ENCODE measurements at regions not wholly inside any gene's neighbourhood (a gene's known extent, or its start where the extent isn't known, plus 50 kb on each side); places are given as distances from the start of the nearest gene placed in this dataset.
A peak's percentile ranks its signal among the peaks of the same experiment; 100 is the strongest.

DNA sequence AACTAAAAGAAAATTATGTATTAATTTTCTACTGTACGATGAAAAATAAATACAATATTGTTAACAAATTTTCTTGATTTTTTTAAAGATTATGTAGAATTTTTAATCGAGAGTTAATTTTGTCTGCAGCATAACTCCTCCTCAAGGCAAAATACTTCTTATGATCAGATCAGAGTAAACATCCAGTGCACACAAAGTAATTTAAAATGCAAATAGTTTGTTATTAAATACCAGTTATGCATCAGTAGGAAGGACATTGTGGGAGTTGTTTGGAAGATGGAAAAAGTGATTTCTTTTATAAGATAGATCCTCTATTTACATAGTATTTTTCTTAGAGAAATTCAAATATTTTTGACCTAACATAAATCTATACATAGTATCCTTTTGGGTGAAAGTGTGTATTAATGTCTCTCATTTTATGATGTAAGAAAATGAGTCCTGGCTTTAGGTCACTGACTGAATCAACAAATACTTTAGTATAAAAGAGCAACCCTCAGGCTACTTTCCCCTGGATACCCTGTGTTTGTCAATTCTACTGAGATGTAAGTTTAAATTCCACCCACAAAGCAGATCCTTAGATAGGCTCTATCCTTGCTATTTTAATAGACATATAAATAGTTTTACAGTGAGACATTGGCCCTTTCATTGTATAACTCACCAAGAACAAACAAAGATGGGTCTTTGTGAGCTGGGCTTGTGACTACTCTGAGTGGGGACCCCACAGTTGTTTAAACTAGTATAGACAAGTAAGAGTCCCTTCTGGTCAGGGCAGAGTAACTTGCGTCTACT lies 1133.7 kb downstream of the GATA3 start:
- DNase-seq (no peak), ATAC-seq (no peak)
- TF ChIP-seq, protein P1, sequence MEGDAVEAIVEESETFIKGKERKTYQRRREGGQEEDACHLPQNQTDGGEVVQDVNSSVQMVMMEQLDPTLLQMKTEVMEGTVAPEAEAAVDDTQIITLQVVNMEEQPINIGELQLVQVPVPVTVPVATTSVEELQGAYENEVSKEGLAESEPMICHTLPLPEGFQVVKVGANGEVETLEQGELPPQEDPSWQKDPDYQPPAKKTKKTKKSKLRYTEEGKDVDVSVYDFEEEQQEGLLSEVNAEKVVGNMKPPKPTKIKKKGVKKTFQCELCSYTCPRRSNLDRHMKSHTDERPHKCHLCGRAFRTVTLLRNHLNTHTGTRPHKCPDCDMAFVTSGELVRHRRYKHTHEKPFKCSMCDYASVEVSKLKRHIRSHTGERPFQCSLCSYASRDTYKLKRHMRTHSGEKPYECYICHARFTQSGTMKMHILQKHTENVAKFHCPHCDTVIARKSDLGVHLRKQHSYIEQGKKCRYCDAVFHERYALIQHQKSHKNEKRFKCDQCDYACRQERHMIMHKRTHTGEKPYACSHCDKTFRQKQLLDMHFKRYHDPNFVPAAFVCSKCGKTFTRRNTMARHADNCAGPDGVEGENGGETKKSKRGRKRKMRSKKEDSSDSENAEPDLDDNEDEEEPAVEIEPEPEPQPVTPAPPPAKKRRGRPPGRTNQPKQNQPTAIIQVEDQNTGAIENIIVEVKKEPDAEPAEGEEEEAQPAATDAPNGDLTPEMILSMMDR (IDR thresholded peaks at IDR 0.05), result no peak
- H3K9me3 ChIP-seq (ENCODE audit: control insufficient read depth, insufficient read depth, low read length), result no peaks in the 10 kb centered on the region
- H3K27me3 ChIP-seq (ENCODE audit: control insufficient read depth, insufficient read depth, low read length), result no peaks in the 10 kb centered on the region
- no peak overlapping the region for H3K27ac ChIP-seq (ENCODE audit: low read length)
- Mint-ChIP-seq H3K27ac (no peak overlapping the region), H3K4me1 (no peaks in the 10 kb centered on the region), H3K27me3 (ENCODE audit: low read depth in 2 of 2) (peaks cover 8 to 30% of the 10 kb centered on the region in 2 donors), H3K9me3 (no peaks in the 10 kb centered on the region), H3K4me3 (no peak overlapping the region), H3K36me3 (no peaks in the 10 kb centered on the region)
- intact Hi-C loops (cut with micrococcal nuclease), result no loop called here
- no peak overlapping the region for H3K4me3 ChIP-seq (ENCODE audit: low read length)
- WGBS (ENCODE audit: insufficient coverage), result no CpG with 5 or more reads among the region's 3 CpGs
- H3K4me1 ChIP-seq (ENCODE audit: control insufficient read depth, insufficient read depth, low read length), result no peaks in the 10 kb centered on the region
- H3K36me3 ChIP-seq (ENCODE audit: control insufficient read depth, insufficient read depth, low read length), result no peaks in the 10 kb centered on the region

DNA sequence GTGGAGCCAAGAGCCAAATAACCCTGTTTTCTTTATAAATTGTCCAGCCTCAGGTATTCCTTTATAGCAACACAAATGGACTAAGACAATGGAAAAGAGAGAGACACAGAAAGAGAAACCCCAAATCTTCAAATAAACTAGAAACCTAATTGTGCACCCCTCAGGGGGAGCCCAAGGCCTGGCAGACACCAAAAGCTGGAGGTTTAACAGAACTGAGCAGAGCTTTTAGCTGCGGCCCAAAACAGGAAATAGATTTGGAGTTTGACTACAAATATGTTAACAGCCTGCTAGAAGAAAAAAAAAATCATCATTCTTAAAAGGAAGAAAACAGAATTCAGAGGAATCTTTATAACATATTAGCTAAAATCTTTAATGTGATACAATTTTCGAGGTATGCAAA lies 1135.0 kb downstream of the GATA3 start:
- Histone ChIP-seq H3K27ac (ENCODE audit: low read length) (no peak overlapping the region), H3K27me3 (ENCODE audit: control insufficient read depth, insufficient read depth, low read length) (no peaks in the 10 kb centered on the region), H3K4me1 (ENCODE audit: control insufficient read depth, insufficient read depth, low read length) (no peaks in the 10 kb centered on the region), H3K4me3 (ENCODE audit: low read length) (no peak overlapping the region), H3K9me3 (ENCODE audit: control insufficient read depth, insufficient read depth, low read length) (no peaks in the 10 kb centered on the region), H3K36me3 (ENCODE audit: control insufficient read depth, insufficient read depth, low read length) (no peaks in the 10 kb centered on the region)
- Mint-ChIP-seq H3K4me3 (no peak overlapping the region), H3K27me3 (ENCODE audit: low read depth in 2 of 2) (peaks cover 8 to 30% of the 10 kb centered on the region in 2 donors), H3K9me3 (no peaks in the 10 kb centered on the region), H3K4me1 (no peaks in the 10 kb centered on the region), H3K27ac (no peak overlapping the region), H3K36me3 (no peaks in the 10 kb centered on the region)
- ATAC-seq (no peak), DNase-seq (peak in 1 of 2 donors; percentile 14)
- TF ChIP-seq, protein P1 (IDR thresholded peaks at IDR 0.05), result no peak
- intact Hi-C loops (cut with micrococcal nuclease), result no loop called here
- WGBS (ENCODE audit: insufficient coverage), result 33% methylated on average over 1 of the region's 2 CpGs

DNA sequence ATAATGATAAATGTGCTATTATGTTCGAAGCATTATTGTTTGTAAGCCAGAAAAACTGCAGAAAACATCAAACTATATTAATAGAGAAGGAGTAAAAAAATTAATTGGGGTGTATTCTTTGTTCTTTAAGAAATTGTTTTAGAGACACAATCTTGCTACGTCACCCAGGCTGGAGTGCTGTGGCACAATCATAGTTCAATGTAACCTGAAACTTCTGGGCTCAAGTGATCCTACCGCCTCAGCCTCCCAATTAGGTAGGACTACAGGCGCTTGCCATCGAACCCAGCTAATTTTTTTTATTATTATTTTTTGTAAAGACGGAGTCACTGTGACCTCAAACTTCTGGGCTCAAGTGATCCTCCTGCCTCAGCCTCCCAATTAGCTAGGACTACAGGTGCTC lies 1138.6 kb downstream of the GATA3 start:
- no peaks in the 10 kb centered on the region for H3K9me3 ChIP-seq (ENCODE audit: control insufficient read depth, insufficient read depth, low read length)
- Mint-ChIP-seq H3K4me3 (no peak overlapping the region), H3K9me3 (no peaks in the 10 kb centered on the region), H3K27me3 (ENCODE audit: low read depth in 2 of 2) (peaks cover 8 to 58% of the 10 kb centered on the region in 2 donors), H3K27ac (no peak overlapping the region), H3K36me3 (no peaks in the 10 kb centered on the region), H3K4me1 (no peaks in the 10 kb centered on the region)
- no peak for DNase-seq
- TF ChIP-seq, protein P1 (IDR thresholded peaks at IDR 0.05), result no peak
- no peak overlapping the region for H3K4me3 ChIP-seq (ENCODE audit: low read length)
- no peak overlapping the region for H3K27ac ChIP-seq (ENCODE audit: low read length)
- H3K27me3 ChIP-seq (ENCODE audit: control insufficient read depth, insufficient read depth, low read length), result no peaks in the 10 kb centered on the region
- WGBS (ENCODE audit: insufficient coverage), result over 99% methylated on average over 4 of the region's 6 CpGs
- H3K4me1 ChIP-seq (ENCODE audit: control insufficient read depth, insufficient read depth, low read length), result no peaks in the 10 kb centered on the region
- intact Hi-C loops (cut with micrococcal nuclease), result no loop called here
- H3K36me3 ChIP-seq (ENCODE audit: control insufficient read depth, insufficient read depth, low read length), result no peaks in the 10 kb centered on the region
- ATAC-seq, result no peak

DNA sequence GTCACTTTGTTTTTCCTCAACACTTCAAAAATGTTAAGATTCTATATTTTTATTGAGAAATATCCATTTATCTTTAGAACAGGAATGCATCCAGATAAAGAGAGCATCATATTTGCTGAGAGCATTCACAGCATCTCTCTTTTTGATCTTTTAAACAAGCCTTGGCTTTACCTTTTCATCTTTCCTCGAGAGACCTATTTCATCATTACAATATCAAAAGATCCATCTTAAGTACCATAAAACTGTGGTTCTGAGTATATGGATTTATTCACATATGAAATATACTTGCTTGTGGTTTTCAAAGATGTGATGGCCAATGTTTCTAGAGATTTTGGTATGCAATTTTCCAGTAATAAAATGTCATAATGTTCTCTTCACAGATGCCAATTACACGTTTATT lies 1140.9 kb downstream of the GATA3 start:
- Mint-ChIP-seq H3K36me3 (no peaks in the 10 kb centered on the region), H3K27ac (no peak overlapping the region), H3K4me1 (no peaks in the 10 kb centered on the region), H3K9me3 (no peaks in the 10 kb centered on the region), H3K4me3 (no peak overlapping the region), H3K27me3 (ENCODE audit: low read depth in 2 of 2) (peaks cover 7 to 52% of the 10 kb centered on the region in 2 donors)
- Histone ChIP-seq H3K4me1 (ENCODE audit: control insufficient read depth, insufficient read depth, low read length) (no peaks in the 10 kb centered on the region), H3K36me3 (ENCODE audit: control insufficient read depth, insufficient read depth, low read length) (no peaks in the 10 kb centered on the region), H3K4me3 (ENCODE audit: low read length) (no peak overlapping the region), H3K9me3 (ENCODE audit: control insufficient read depth, insufficient read depth, low read length) (no peaks in the 10 kb centered on the region), H3K27ac (ENCODE audit: low read length) (no peak overlapping the region), H3K27me3 (ENCODE audit: control insufficient read depth, insufficient read depth, low read length) (peaks cover 2% of the 10 kb centered on the region)
- intact Hi-C loops (cut with micrococcal nuclease), result no loop called here
- DNase-seq, result no peak
- ATAC-seq, result no peak
- TF ChIP-seq, protein P1 (IDR thresholded peaks at IDR 0.05), result no peak
- 71% methylated on average over 1 of the region's 2 CpGs for WGBS (ENCODE audit: insufficient coverage)
